Tibial nerve (tissue), 3 donors: ENCODE measurements at regions not wholly inside any gene's neighbourhood (a gene's known extent, or its start where the extent isn't known, plus 50 kb on each side); places are given as distances from the start of the nearest gene placed in this dataset.

Source experiments
- CTCF ChIP-seq, 5 experiments: fragments of 200-600 bp in 3 of 5; fragments of 450-650 bp in 2 of 5; sonication (generic) in 3 of 5; IDR thresholded peaks; one replicate each; pipeline ENCODE4 v1.5.1; 2016 to 2019; ENCODE audit warnings: antibody characterized with exemption in 5 of 5, mild to moderate bottlenecking in 3 of 5, moderate library complexity in 2 of 5
- POLR2A ChIP-seq, 2 donors: fragments of 450-650 bp; IDR thresholded peaks; one replicate each; pipeline ENCODE4 v1.6.1; 2017; ENCODE audit warnings: antibody characterized with exemption in 2 of 2, mild to moderate bottlenecking in 2 of 2, moderate library complexity in 2 of 2

- TF ChIP-seq CTCF (IDR thresholded peaks at IDR 0.05): no peak
- no peak for TF ChIP-seq POLR2A (IDR thresholded peaks at IDR 0.05)
Measured at GRCh38 chr12:47585507-47585906, 120.3 kb downstream of the RPAP3 start.
